Upper lobe of left lung (tissue), 6 donors: ENCODE measurements at regions not wholly inside any gene's neighbourhood (a gene's known extent, or its start where the extent isn't known, plus 50 kb on each side); places are given as distances from the start of the nearest gene placed in this dataset.
A peak's percentile ranks its signal among the peaks of the same experiment; 100 is the strongest.

ENCODE experiments used
- ATAC-seq, 2 donors: fragments of 200-7000 bp; cut with Tn5 transposase; one replicate each; pipeline ENCODE4 v1.9.1; 2022; ENCODE audit warnings: mild to moderate bottlenecking in 2 of 2, moderate library complexity in 2 of 2; ENCODE audit not compliant: low FRiP score in 2 of 2
- DNase-seq, 2 donors: peaks; one replicate each; pipeline ENCODE4 v3.0.0-alpha.2; 2019 to 2020
- H3K27ac ChIP-seq, 4 donors: fragments of 200-600 bp; sonication (generic); one replicate each; pipeline ENCODE4 v1.5.1; 2016 to 2019
- H3K27me3 ChIP-seq, 4 donors: fragments of 200-600 bp; sonication (generic); one replicate each; pipeline ENCODE4 v1.5.1; 2017 to 2019
- H3K36me3 ChIP-seq, 4 donors: fragments of 200-600 bp; sonication (generic); one replicate each; pipeline ENCODE4 v1.5.1; 2016 to 2019
- H3K4me1 ChIP-seq, 4 donors: fragments of 200-600 bp; sonication (generic); one replicate each; pipeline ENCODE4 v1.5.1; 2018 to 2019
- H3K4me3 ChIP-seq, 4 donors: fragments of 200-600 bp; sonication (generic); one replicate each; pipeline ENCODE4 v1.5.1; 2017 to 2019; ENCODE audit warnings: mild to moderate bottlenecking in 2 of 4, moderate library complexity in 1 of 4
- H3K9me3 ChIP-seq, 4 donors: fragments of 200-600 bp; sonication (generic); one replicate each; pipeline ENCODE4 v1.5.1; 2018 to 2019
- EP300 ChIP-seq, 4 donors: sonication (generic); formaldehyde crosslinking; IDR thresholded peaks; one replicate each; pipeline ENCODE4 v1.5.1; 2017; ENCODE audit warnings: antibody characterized with exemption in 4 of 4, control low read depth in 2 of 4
- POLR2A ChIP-seq, 4 donors: fragments of 450-650 bp; IDR thresholded peaks; one replicate each; pipeline ENCODE4 v1.5.1; 2016 to 2017; ENCODE audit warnings: antibody characterized with exemption in 4 of 4, mild to moderate bottlenecking in 2 of 4
- POLR2AphosphoS5 ChIP-seq, 2 donors: sonication (generic); formaldehyde crosslinking; IDR thresholded peaks; one replicate each; pipeline ENCODE4 v1.5.1; 2017; ENCODE audit warnings: antibody characterized with exemption in 2 of 2
- WGBS, 2 donors: methylation state at CpG; one replicate each; pipeline ENCODE4 v1.1.5; 2017 to 2018; 5-methylcytosine and 5-hydroxymethylcytosine counted together
- TF ChIP-seq, protein P1 (sequence below), 6 experiments: fragments of 450-650 bp in 4 of 6; fragments of 200-600 bp in 2 of 6; sonication (generic) in 2 of 6; IDR thresholded peaks; one replicate each; pipeline ENCODE4 v1.5.1; 2016 to 2019; ENCODE audit warnings: antibody characterized with exemption in 6 of 6
- donor health status: DM: no; HTN: no; CAD: no; lungs with moderate emphysema.
- donor health status: DM: no; HTN: yes; CAD: no; lungs with severe emphysema.

DNA sequence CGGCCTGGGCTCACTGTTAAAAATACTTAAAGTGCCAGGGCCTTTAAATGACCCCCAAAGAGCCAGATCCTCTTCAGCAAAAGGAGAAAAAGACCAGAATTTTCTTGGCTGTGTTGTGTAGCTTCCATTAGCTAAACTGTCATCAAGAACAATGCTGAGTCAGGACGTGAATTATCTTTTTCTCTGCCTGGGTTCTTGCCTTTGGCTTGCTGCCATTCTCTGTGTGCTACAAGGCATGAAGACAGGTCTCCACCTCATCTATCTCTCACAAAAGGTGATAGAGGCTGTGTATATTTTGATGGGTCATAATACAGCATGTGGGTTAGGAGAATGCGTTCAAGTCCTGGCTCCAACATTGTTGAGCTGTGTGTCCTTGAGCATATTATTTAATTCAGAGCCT lies 52.4 kb upstream of the SELENOK start:
- WGBS, 2 donors, result 82% methylated on average over 3 of the region's 3 CpGs
- H3K4me1 ChIP-seq, result no peaks in the 10 kb centered on the region
- no peaks in the 10 kb centered on the region for H3K27me3 ChIP-seq
- peaks cover 3 to 15% (median 10%) of the 10 kb centered on the region in 4 donors for H3K9me3 ChIP-seq
- no peak overlapping the region for H3K27ac ChIP-seq
- TF ChIP-seq, protein P1, sequence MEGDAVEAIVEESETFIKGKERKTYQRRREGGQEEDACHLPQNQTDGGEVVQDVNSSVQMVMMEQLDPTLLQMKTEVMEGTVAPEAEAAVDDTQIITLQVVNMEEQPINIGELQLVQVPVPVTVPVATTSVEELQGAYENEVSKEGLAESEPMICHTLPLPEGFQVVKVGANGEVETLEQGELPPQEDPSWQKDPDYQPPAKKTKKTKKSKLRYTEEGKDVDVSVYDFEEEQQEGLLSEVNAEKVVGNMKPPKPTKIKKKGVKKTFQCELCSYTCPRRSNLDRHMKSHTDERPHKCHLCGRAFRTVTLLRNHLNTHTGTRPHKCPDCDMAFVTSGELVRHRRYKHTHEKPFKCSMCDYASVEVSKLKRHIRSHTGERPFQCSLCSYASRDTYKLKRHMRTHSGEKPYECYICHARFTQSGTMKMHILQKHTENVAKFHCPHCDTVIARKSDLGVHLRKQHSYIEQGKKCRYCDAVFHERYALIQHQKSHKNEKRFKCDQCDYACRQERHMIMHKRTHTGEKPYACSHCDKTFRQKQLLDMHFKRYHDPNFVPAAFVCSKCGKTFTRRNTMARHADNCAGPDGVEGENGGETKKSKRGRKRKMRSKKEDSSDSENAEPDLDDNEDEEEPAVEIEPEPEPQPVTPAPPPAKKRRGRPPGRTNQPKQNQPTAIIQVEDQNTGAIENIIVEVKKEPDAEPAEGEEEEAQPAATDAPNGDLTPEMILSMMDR (IDR thresholded peaks at IDR 0.05), result no peak
- TF ChIP-seq EP300 (IDR thresholded peaks at IDR 0.05), result no peak
- TF ChIP-seq POLR2AphosphoS5 (IDR thresholded peaks at IDR 0.05), result no peak
- no peak for TF ChIP-seq POLR2A (IDR thresholded peaks at IDR 0.05)
- no peaks in the 10 kb centered on the region for H3K36me3 ChIP-seq
- DNase-seq (no peak), ATAC-seq (no peak)
- H3K4me3 ChIP-seq, result no peak overlapping the region

DNA sequence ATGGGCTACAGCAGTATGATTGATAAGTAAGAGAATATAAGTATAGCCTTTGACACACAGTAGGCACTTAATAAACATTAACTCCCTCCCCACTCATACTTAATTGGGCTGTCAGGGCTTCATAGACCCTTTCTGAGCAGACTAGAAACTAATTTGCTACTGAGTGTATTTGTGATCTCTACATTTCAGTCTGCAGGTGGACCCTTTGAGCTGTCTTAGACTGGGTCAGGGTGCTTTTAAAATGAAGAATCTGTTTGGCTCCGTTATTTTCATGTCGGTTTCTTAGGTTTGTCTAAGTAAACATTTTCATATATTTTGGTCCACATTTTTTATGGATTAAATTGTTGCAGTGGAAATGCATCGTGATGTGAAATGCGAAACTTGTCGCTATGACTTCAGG lies 50.3 kb upstream of the SELENOK start:
- TF ChIP-seq, protein P1 (IDR thresholded peaks at IDR 0.05), result peak in 1 of 6 experiments; percentile 10
- TF ChIP-seq POLR2A (IDR thresholded peaks at IDR 0.05), result no peak
- Histone ChIP-seq H3K27ac (no peak overlapping the region), H3K9me3 (peaks cover 3 to 12% (median 7%) of the 10 kb centered on the region in 4 donors), H3K36me3 (no peaks in the 10 kb centered on the region), H3K4me1 (no peaks in the 10 kb centered on the region), H3K27me3 (no peaks in the 10 kb centered on the region), H3K4me3 (no peak overlapping the region)
- DNase-seq (no peak), ATAC-seq (no peak)
- WGBS, 2 donors, result 56 to 58% methylated on average over 5 of the region's 5 CpGs
